Breast epithelium (tissue), 4 donors: ENCODE measurements at regions not wholly inside any gene's neighbourhood (a gene's known extent, or its start where the extent isn't known, plus 50 kb on each side); places are given as distances from the start of the nearest gene placed in this dataset.

Experiments
- DNase-seq, 2 donors: peaks; one replicate each; pipeline ENCODE4 v3.0.0-alpha.2; 2019; ENCODE audit warnings: low spot score in 2 of 2
- H3K27ac ChIP-seq, 2 donors: fragments of 200-600 bp; sonication (generic) in 1 of 2; one replicate each; pipeline ENCODE4 v1.5.1; 2016 to 2019; ENCODE audit warnings: mild to moderate bottlenecking in 1 of 2
- H3K27me3 ChIP-seq, 2 donors: fragments of 200-600 bp; sonication (generic) in 1 of 2; one replicate each; pipeline versions ENCODE4 v1.5.1 to v1.6.0; 2017 to 2019; ENCODE audit warnings: control low read depth in 1 of 2, mild to moderate bottlenecking in 1 of 2
- H3K36me3 ChIP-seq: fragments of 200-600 bp; one replicate; pipeline ENCODE4 v1.5.1; 2019
- H3K4me1 ChIP-seq, 2 donors: fragments of 200-600 bp; sonication (generic); one replicate each; pipeline ENCODE4 v1.5.1; 2016 to 2019; ENCODE audit warnings: control low read depth in 1 of 2
- H3K4me3 ChIP-seq, 3 donors: fragments of 200-600 bp; sonication (generic); 1 replicate in 2 of 3; 2 replicates in 1 of 3; pipeline ENCODE4 v1.5.1; 2016 to 2019; ENCODE audit warnings: mild to moderate bottlenecking in 3 of 3, moderate library complexity in 2 of 3
- H3K9me3 ChIP-seq, 2 donors: fragments of 200-600 bp; sonication (generic) in 1 of 2; one replicate each; pipeline ENCODE4 v1.5.1; 2016 to 2019; ENCODE audit warnings: control low read depth in 1 of 2
- POLR2A ChIP-seq: fragments of 450-650 bp; IDR thresholded peaks from one replicate; pipeline ENCODE4 v1.6.1; 2016; ENCODE audit warnings: antibody characterized with exemption, mild to moderate bottlenecking, moderate library complexity
- POLR2AphosphoS5 ChIP-seq, 3 donors: sonication (generic); formaldehyde crosslinking; IDR thresholded peaks; one replicate each; pipeline ENCODE4 v1.6.1; 2017; ENCODE audit warnings: antibody characterized with exemption in 3 of 3
- intact Hi-C: fragments of 100-400 bp; cut with DNase I; formaldehyde crosslinking; loops from one replicate; pipeline ENCODE4 v1.15.1; 2023; ENCODE audit warnings: low total_unique reads
- TF ChIP-seq, protein P1 (sequence below), 3 donors: fragments of 450-650 bp; IDR thresholded peaks; one replicate each; pipeline ENCODE4 v1.5.1; 2016 to 2017; ENCODE audit warnings: antibody characterized with exemption in 3 of 3, mild to moderate bottlenecking in 3 of 3, moderate library complexity in 3 of 3

DNA sequence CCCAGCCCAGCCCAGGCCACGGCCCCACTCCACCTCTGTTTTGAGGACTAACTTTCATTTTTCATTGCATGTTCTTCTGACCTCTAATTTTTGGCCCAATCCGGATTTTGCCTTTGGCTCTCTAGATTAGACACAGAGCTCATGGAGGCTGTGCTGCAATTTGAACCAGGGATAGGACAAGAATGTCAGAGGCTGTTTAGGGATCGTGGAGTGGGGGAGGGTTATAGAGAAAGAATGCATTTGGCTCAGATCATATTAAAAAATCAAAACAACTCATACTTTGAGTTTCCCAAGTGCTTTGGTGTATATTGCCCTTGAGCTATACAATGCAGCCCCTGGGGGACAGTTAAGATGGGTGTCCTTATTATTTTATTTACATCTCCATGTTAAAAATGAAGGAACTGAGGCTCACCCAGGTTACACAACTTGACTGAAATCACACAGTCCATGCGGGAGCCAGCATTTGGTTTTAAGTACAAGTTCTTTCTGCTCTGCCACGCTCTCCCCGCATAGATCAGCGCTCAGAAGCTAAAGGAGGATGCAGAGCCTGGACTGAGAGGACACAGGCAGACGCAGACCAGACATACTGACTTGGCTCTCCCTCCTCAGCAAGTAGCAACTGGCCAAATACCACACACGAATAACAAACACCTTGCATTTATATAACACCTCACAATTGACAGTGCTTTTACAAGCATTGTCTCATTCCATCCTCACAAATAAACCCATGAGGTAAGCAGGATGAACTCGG, 126.4 kb upstream of the RAI14 start:
- DNase-seq, result no peak
- no peak for TF ChIP-seq POLR2A
- TF ChIP-seq POLR2AphosphoS5 (IDR thresholded peaks at IDR 0.05), result no peak
- TF ChIP-seq, protein P1, sequence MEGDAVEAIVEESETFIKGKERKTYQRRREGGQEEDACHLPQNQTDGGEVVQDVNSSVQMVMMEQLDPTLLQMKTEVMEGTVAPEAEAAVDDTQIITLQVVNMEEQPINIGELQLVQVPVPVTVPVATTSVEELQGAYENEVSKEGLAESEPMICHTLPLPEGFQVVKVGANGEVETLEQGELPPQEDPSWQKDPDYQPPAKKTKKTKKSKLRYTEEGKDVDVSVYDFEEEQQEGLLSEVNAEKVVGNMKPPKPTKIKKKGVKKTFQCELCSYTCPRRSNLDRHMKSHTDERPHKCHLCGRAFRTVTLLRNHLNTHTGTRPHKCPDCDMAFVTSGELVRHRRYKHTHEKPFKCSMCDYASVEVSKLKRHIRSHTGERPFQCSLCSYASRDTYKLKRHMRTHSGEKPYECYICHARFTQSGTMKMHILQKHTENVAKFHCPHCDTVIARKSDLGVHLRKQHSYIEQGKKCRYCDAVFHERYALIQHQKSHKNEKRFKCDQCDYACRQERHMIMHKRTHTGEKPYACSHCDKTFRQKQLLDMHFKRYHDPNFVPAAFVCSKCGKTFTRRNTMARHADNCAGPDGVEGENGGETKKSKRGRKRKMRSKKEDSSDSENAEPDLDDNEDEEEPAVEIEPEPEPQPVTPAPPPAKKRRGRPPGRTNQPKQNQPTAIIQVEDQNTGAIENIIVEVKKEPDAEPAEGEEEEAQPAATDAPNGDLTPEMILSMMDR (IDR thresholded peaks at IDR 0.05), result no peak
- Histone ChIP-seq H3K27me3 (no peaks in the 10 kb centered on the region), H3K9me3 (no peaks in the 10 kb centered on the region), H3K4me3 (no peak overlapping the region), H3K4me1 (no peaks in the 10 kb centered on the region), H3K36me3 (no peaks in the 10 kb centered on the region), H3K27ac (no peak overlapping the region)
- intact Hi-C loops, result no loop called here

DNA sequence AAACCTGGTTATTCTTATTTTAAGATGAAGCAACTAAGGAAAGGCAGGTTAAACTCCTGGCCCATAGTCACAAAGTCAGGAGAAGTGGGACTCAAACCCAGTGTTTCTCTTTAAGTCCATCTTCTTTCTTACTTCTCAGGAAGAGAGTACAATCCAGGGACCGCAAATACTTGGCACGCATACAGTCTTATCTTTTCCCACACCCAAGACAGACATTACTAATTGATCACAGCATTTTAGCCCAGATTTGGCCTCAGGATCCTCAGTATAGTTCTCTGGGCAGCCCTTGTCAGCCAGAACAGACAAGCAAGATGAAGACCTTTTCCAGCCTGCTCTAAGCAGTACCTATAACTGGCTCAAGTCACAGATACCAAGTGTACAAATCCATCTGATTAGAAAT, 125.5 kb upstream of the RAI14 start:
- Histone ChIP-seq H3K9me3 (no peaks in the 10 kb centered on the region), H3K27me3 (no peaks in the 10 kb centered on the region), H3K4me3 (no peak overlapping the region), H3K36me3 (no peaks in the 10 kb centered on the region), H3K4me1 (no peaks in the 10 kb centered on the region), H3K27ac (no peak overlapping the region)
- intact Hi-C loops, result no loop called here
- no peak for DNase-seq
- TF ChIP-seq, protein P1 (IDR thresholded peaks at IDR 0.05), result no peak
- TF ChIP-seq POLR2A (no peak), POLR2AphosphoS5 (IDR thresholded peaks at IDR 0.05) (no peak)

DNA sequence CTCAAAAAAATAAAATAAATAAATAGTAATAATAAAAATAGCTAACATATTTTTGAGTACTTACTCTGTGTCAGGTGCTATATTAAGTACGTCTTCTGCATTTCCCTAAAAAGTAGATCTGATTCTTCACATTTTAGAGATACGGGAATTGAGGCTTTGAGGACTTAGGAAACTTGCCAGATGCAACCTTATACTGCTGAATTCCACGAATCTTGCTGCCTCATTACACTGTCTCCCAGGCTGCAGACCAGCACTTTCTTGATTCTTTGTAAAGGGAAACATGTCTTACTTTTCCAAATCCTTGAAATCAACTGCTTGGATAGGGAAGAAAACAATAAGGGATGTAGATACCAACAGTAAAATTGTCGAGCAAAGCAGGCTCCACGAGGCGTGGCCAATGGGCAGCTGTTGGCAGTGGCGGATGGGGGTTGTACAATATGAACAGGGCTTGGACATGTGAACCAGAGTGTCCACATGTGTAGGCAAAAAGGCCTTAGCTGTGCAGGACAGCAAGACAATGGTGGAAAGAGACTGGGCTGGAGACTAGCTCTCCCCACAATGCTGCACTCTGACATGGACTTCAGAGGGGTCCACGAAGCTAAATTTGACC, 124.3 kb upstream of the RAI14 start:
- Histone ChIP-seq H3K9me3 (no peaks in the 10 kb centered on the region), H3K27ac (no peak overlapping the region), H3K27me3 (no peaks in the 10 kb centered on the region), H3K4me3 (no peak overlapping the region), H3K4me1 (no peaks in the 10 kb centered on the region), H3K36me3 (no peaks in the 10 kb centered on the region)
- no peak for DNase-seq
- TF ChIP-seq POLR2AphosphoS5 (IDR thresholded peaks at IDR 0.05) (no peak), POLR2A (no peak)
- TF ChIP-seq, protein P1 (IDR thresholded peaks at IDR 0.05), result no peak
- intact Hi-C loops, result no loop called here

DNA sequence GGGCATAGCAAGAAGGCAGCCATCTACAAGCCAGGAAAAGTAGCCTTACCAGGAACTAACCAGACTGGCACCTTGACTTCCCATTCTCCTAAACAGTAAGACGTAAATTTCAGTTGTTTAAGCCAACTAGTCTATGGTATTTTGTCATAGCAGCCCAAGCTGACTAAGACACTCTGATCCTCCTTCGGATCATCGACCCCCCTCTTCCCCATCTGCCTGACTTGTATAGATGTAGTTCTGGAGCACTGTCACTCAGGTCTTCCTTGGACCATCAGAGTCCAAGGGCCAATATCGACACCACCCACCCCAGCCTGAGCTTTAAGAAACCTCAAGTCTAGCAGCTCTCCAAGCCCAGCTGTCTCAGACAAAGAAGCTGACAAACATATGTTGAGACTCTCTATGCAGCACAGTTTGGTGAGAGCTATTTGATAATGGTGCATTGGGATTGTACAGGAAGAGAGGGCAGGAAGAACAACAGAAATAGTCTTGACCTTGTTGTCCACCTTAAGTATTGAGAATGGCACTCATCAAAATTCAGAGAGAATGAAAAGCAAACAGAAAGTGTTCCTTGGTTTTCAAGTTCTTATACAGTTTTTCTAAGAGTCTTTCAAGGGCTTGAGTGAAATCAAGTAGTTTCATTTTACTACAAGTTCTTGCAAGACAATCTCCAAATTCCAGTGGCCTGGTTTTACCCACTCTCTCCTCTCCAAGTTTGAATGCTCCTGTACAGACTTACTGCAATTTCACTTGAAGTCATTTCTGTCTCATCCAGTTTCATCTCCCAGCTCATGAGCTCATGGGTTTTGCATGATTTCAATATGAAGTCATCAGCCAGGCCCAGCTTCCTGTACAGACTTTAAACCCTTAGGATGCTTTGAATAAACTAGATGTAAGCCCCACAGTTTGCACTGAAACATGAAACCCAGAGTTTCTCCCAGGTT, 122.3 kb upstream of the RAI14 start:
- TF ChIP-seq POLR2A, result no peak
- no peak for TF ChIP-seq POLR2AphosphoS5 (IDR thresholded peaks at IDR 0.05)
- TF ChIP-seq, protein P1 (IDR thresholded peaks at IDR 0.05), result no peak
- Histone ChIP-seq H3K27me3 (no peaks in the 10 kb centered on the region), H3K4me3 (no peak overlapping the region), H3K27ac (peak overlapping the region; percentile 13 to 54), H3K4me1 (no peaks in the 10 kb centered on the region), H3K9me3 (no peaks in the 10 kb centered on the region), H3K36me3 (no peaks in the 10 kb centered on the region)
- no peak for DNase-seq
- intact Hi-C loops, result no loop called here
